Trophoblast cell (in vitro differentiated cells and primary cell): ENCODE measurements at regions not wholly inside any gene's neighbourhood (a gene's known extent, or its start where the extent isn't known, plus 50 kb on each side); places are given as distances from the start of the nearest gene placed in this dataset.
"Not testable (repeated sequence)": the region's sequence is repeated elsewhere in the genome, so short reads cannot be mapped to it uniquely, and the experiment has no call there.

Source experiments
- DNase-seq, 2 donors: peaks; one replicate each; pipeline ENCODE4 v3.0.0-alpha.2; 2016
- H2AFZ ChIP-seq: 2 replicates; pipeline ENCODE4 v1.6.1; 2013; ENCODE audit warnings: low read length, moderate library complexity, mild to moderate bottlenecking; ENCODE audit not compliant: insufficient read depth, poor library complexity
- H2AK5ac ChIP-seq: 2 replicates; pipeline ENCODE4 v1.6.1; 2013; ENCODE audit warnings: mild to moderate bottlenecking, low read length
- H2BK120ac ChIP-seq: 2 replicates; pipeline ENCODE4 v1.6.1; 2013; ENCODE audit warnings: low read length, mild to moderate bottlenecking, moderate library complexity; ENCODE audit not compliant: insufficient read depth, poor library complexity
- H2BK12ac ChIP-seq: 2 replicates; pipeline ENCODE4 v1.6.1; 2013; ENCODE audit warnings: mild to moderate bottlenecking, low read length, moderate library complexity
- H2BK5ac ChIP-seq: 2 replicates; pipeline ENCODE4 v1.6.1; 2013; ENCODE audit warnings: low read length, low read depth, moderate library complexity, mild to moderate bottlenecking; ENCODE audit not compliant: poor library complexity
- H3K14ac ChIP-seq: 2 replicates; pipeline ENCODE4 v1.6.1; 2013; ENCODE audit warnings: mild to moderate bottlenecking, low read length
- H3K18ac ChIP-seq: 2 replicates; pipeline ENCODE4 v1.6.1; 2013; ENCODE audit warnings: mild to moderate bottlenecking, low read length
- H3K23ac ChIP-seq: 2 replicates; pipeline ENCODE4 v1.6.1; 2013; ENCODE audit warnings: low read length
- H3K27ac ChIP-seq: 2 replicates; pipeline ENCODE4 v1.5.1; 2013; ENCODE audit warnings: low read depth, mild to moderate bottlenecking, inconsistent platforms, low read length, moderate library complexity
- H3K27me3 ChIP-seq: 2 replicates; pipeline ENCODE4 v1.6.1; 2013; ENCODE audit warnings: inconsistent platforms, mild to moderate bottlenecking, low read length, moderate library complexity; ENCODE audit not compliant: insufficient read depth
- H3K36me3 ChIP-seq, 2 experiments: 1 replicate in 1 of 2; 2 replicates in 1 of 2; pipeline ENCODE4 v1.6.1; 2013; ENCODE audit warnings: low read length in 2 of 2, mild to moderate bottlenecking in 2 of 2, moderate library complexity in 1 of 2; ENCODE audit not compliant: insufficient read depth in 2 of 2, control insufficient read depth in 1 of 2
- H3K4ac ChIP-seq: 2 replicates; pipeline ENCODE4 v1.6.1; 2013; ENCODE audit warnings: low read depth, mild to moderate bottlenecking, low read length, moderate library complexity
- H3K4me1 ChIP-seq, 2 experiments: 1 replicate in 1 of 2; 2 replicates in 1 of 2; pipeline ENCODE4 v1.6.1; 2013; ENCODE audit warnings: low read length in 2 of 2, mild to moderate bottlenecking in 2 of 2, moderate library complexity in 1 of 2; ENCODE audit not compliant: insufficient read depth in 2 of 2, control insufficient read depth in 1 of 2
- H3K4me2 ChIP-seq: 2 replicates; pipeline ENCODE4 v1.6.1; 2013; ENCODE audit warnings: inconsistent platforms, mild to moderate bottlenecking, low read length, moderate library complexity
- H3K4me3 ChIP-seq: 2 replicates; pipeline ENCODE4 v1.5.1; 2013; ENCODE audit warnings: mild to moderate bottlenecking, low read depth, low read length, inconsistent platforms
- H3K79me1 ChIP-seq: one replicate; pipeline ENCODE4 v1.6.1; 2013; ENCODE audit warnings: low read length
- H3K79me2 ChIP-seq: 2 replicates; pipeline ENCODE4 v1.6.1; 2013; ENCODE audit warnings: low read length, mild to moderate bottlenecking; ENCODE audit not compliant: control insufficient read depth, insufficient read depth, poor library complexity
- H3K9ac ChIP-seq: 2 replicates; pipeline ENCODE4 v1.6.1; 2013; ENCODE audit warnings: mild to moderate bottlenecking, low read length
- H3K9me3 ChIP-seq: 2 replicates; pipeline ENCODE4 v1.6.1; 2013; ENCODE audit warnings: low read depth, mild to moderate bottlenecking, control low read depth, inconsistent platforms, low read length; ENCODE audit not compliant: insufficient read depth
- H4K12ac ChIP-seq: 2 replicates; pipeline ENCODE4 v1.6.1; 2013; ENCODE audit warnings: low read depth, mild to moderate bottlenecking, low read length, moderate library complexity
- H4K8ac ChIP-seq: 2 replicates; pipeline ENCODE4 v1.6.1; 2013; ENCODE audit warnings: low read depth, mild to moderate bottlenecking, low read length, moderate library complexity
- H4K91ac ChIP-seq: one replicate; pipeline ENCODE4 v1.6.1; 2013; ENCODE audit warnings: low read depth, mild to moderate bottlenecking, low read length, moderate library complexity
- WGBS: extraction: QIAGEN DNeasy Blood & Tissue Kit; methylation state at CpG from one replicate; pipeline ENCODE4 v1.1.7; 2013; ENCODE audit warnings: missing lambda C conversion rate; ENCODE audit not compliant: insufficient read length, insufficient coverage; ENCODE audit errors: extremely low coverage; 5-methylcytosine and 5-hydroxymethylcytosine counted together

- not testable (repeated sequence) for H3K18ac ChIP-seq, DNase-seq, H2BK120ac ChIP-seq, H2AK5ac ChIP-seq, H4K91ac ChIP-seq, H3K79me1 ChIP-seq, H2AFZ ChIP-seq, H3K14ac ChIP-seq, H3K27me3 ChIP-seq, H2BK5ac ChIP-seq, H3K4me3 ChIP-seq, H3K4me2 ChIP-seq, H3K9me3 ChIP-seq, H3K23ac ChIP-seq, H3K27ac ChIP-seq, H4K8ac ChIP-seq, H3K79me2 ChIP-seq, H3K9ac ChIP-seq, H3K4me1 ChIP-seq, H3K36me3 ChIP-seq, H3K4ac ChIP-seq, H4K12ac ChIP-seq, H2BK12ac ChIP-seq
- no CpG with 5 or more reads among the region's 5 CpGs for WGBS
These were observed 157.5 kb upstream of the PTPN20 start for GRCh38 chr10:46753763-46754162.

- H2AFZ ChIP-seq, H4K91ac ChIP-seq: not testable (repeated sequence)
These were observed 149.8 kb upstream of the PTPN20 start for GRCh38 chr10:46761471-46761870.

GRCh38 chr10:46768515-46769291 is 142.5 kb upstream of the PTPN20 start:
- not testable (repeated sequence) for H3K18ac ChIP-seq, H3K4me2 ChIP-seq, DNase-seq, H4K8ac ChIP-seq, H2BK120ac ChIP-seq, H3K4ac ChIP-seq, H3K14ac ChIP-seq, H3K9ac ChIP-seq, H2BK5ac ChIP-seq, H3K9me3 ChIP-seq, H3K4me1 ChIP-seq, H3K79me2 ChIP-seq, H3K79me1 ChIP-seq, H2AFZ ChIP-seq, H3K36me3 ChIP-seq, H2BK12ac ChIP-seq, H3K23ac ChIP-seq, H3K27ac ChIP-seq, H4K91ac ChIP-seq, H4K12ac ChIP-seq, H3K27me3 ChIP-seq, H3K4me3 ChIP-seq, H2AK5ac ChIP-seq
- no CpG with 5 or more reads among the region's 8 CpGs for WGBS

More at GRCh38 chr10:46761471-46761870, 149.8 kb upstream of the PTPN20 start:
- not testable (repeated sequence) for H3K27me3 ChIP-seq, DNase-seq, H2AK5ac ChIP-seq, H3K4me2 ChIP-seq, H3K4ac ChIP-seq, H3K36me3 ChIP-seq, H3K9me3 ChIP-seq, H2BK12ac ChIP-seq, H3K4me3 ChIP-seq, H3K14ac ChIP-seq, H3K4me1 ChIP-seq, H3K79me1 ChIP-seq, H3K79me2 ChIP-seq, H2BK120ac ChIP-seq, H3K9ac ChIP-seq, H4K12ac ChIP-seq, H3K23ac ChIP-seq, H3K18ac ChIP-seq, H2BK5ac ChIP-seq, H4K8ac ChIP-seq, H3K27ac ChIP-seq

DNA sequence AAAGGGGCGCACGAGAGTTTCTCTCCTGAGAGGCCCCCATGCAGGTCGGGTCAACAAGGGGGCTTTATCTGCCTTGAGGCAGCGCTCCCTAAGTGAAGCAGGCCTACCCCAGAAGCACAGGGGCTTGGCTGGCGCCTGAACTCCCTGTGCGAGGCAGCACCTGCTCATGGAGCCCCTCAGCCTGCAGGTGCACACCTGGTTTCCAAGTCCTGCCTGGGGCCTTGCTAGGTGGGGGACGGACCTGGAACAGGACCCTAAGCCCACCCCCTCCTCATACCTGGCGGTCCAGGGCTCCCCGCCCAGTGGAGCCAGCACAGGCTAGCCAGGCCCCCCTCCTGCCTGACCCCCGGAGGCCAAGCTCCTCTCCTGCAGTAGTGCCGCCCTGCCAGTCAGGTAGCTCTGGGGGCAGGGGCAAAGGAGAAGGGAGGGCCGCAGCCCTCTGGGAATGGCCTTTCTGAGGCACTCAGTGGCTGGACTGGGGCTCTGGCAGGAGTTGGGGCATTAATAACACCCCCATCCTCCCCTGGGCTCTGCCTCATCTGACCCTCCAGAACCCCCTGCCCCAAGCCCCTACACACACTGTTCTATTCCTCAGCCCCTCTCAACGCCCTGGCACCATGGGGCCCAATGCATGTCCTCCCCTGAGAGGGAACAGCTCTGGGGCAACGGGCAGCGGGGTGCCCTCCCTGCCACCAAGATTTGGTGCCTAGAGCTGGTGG is 137.9 kb upstream of the PTPN20 start:
- H3K18ac ChIP-seq, H2BK5ac ChIP-seq, H4K8ac ChIP-seq, H3K36me3 ChIP-seq, H2BK120ac ChIP-seq, H3K4me3 ChIP-seq, H2AFZ ChIP-seq, H3K23ac ChIP-seq, H2AK5ac ChIP-seq, H4K91ac ChIP-seq, H3K4me2 ChIP-seq, DNase-seq, H3K79me2 ChIP-seq, H3K79me1 ChIP-seq, H4K12ac ChIP-seq, H3K9ac ChIP-seq, H3K4me1 ChIP-seq, H2BK12ac ChIP-seq, H3K27me3 ChIP-seq, H3K9me3 ChIP-seq, H3K4ac ChIP-seq, H3K14ac ChIP-seq, H3K27ac ChIP-seq: not testable (repeated sequence)
- no CpG with 5 or more reads among the region's 15 CpGs for WGBS
